ENCODE measurements at regions not wholly inside any gene's neighbourhood (a gene's known extent, or its start where the extent isn't known, plus 50 kb on each side); places are given as distances from the start of the nearest gene placed in this dataset.

DNA sequence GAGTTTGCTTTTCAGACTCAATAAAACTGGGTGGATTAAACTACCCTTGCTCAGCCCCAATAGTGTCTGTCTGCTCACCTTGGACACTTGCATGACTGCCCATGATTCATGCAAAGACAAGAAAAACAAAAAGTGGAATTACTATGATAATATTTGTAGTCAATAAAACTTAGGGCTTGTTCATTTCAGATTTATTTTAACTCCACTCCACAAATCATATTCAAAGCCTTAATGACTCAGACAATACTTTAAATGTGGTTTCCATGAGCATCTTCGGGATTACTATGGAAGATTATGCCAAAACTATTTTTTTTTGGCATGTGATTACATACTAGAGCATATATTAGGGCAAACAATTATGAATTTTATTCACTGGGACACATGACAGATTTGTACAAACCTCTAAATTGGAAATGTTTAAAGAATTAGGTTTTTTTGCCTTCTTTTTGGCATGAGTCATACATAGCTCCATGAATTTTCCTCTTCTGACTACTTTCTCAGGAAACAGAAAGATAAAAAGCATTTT, 468.9 kb downstream of the ACTL7B start:
- TF ChIP-seq JUND (IDR thresholded peaks at IDR 0.05) (no peak), POLR2A (IDR thresholded peaks at IDR 0.05; ENCODE audit: borderline replicate concordance, extremely low read depth, insufficient read depth, insufficient read length) (no peak), YY1 (IDR thresholded peaks at IDR 0.05; ENCODE audit: extremely low read depth, insufficient replicate concordance, low read depth, low read length) (no peak), POLR2AphosphoS5 (IDR thresholded peaks at IDR 0.05; ENCODE audit: low read depth, low read length) (no peak), EZH2phosphoT487 (IDR thresholded peaks at IDR 0.05; ENCODE audit: borderline replicate concordance) (no peak)
- TF ChIP-seq, protein P1, sequence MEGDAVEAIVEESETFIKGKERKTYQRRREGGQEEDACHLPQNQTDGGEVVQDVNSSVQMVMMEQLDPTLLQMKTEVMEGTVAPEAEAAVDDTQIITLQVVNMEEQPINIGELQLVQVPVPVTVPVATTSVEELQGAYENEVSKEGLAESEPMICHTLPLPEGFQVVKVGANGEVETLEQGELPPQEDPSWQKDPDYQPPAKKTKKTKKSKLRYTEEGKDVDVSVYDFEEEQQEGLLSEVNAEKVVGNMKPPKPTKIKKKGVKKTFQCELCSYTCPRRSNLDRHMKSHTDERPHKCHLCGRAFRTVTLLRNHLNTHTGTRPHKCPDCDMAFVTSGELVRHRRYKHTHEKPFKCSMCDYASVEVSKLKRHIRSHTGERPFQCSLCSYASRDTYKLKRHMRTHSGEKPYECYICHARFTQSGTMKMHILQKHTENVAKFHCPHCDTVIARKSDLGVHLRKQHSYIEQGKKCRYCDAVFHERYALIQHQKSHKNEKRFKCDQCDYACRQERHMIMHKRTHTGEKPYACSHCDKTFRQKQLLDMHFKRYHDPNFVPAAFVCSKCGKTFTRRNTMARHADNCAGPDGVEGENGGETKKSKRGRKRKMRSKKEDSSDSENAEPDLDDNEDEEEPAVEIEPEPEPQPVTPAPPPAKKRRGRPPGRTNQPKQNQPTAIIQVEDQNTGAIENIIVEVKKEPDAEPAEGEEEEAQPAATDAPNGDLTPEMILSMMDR (IDR thresholded peaks at IDR 0.05 in 2 of 3, conservative IDR thresholded peaks at IDR 0.05 in 1 of 3; ENCODE audit: borderline replicate concordance in 1 of 3, insufficient read depth in 1 of 3, low read depth in 2 of 3, low read length in 2 of 3) = no peak

Measured in HCT116 (cell line).